K562 (cell line): ENCODE measurements at regions not wholly inside any gene's neighbourhood (a gene's known extent, or its start where the extent isn't known, plus 50 kb on each side); places are given as distances from the start of the nearest gene placed in this dataset.

Source experiments
- ATAC-seq: fragments of 200-7000 bp; cut with Tn5 transposase; 3 replicates; pipeline ENCODE4 v1.9.1; 2020; ENCODE audit warnings: moderate library complexity
- BruUV-seq: library from RNA; stranded (reverse); fragments of 400-500 nt; replicated peaks from 2 replicates; lab custom pipeline; 2021; lab: Mats Ljungman, UMichigan
- CTCF ChIA-PET: fragments of 300-600 bp; formaldehyde crosslinking; extraction: SDS; loops from one replicate; lab custom pipeline; 2021; ENCODE audit warnings: low intra/inter-chr PET ratio; lab: Yijun Ruan, JAX
- POLR2A ChIA-PET: fragments of 300-600, 350-650 bp; sonication (Branson Sonifier 250); formaldehyde crosslinking; extraction: SDS; loops from one replicate; lab custom pipeline; 2021; ENCODE audit warnings: antibody characterized with exemption, inconsistent platforms; lab: Yijun Ruan, JAX
- DNase-seq, 4 experiments: peaks; one replicate each; pipeline versions ENCODE4 v3.0.0 to v3.0.0-alpha.2; 2011 to 2018; ENCODE audit warnings: low spot score in 3 of 4, mixed read lengths in 3 of 4; ENCODE audit errors: extremely low read depth in 1 of 4
- FAIRE-seq: peaks from 2 replicates; lab custom pipeline; 2011; peaks lifted over from hg19 to GRCh38; lab: Jason Lieb, UNC
- H2AFZ ChIP-seq: 2 replicates; pipeline ENCODE4 v1.6.0; 2011; ENCODE audit warnings: low read depth, low read length, control low read depth, inconsistent platforms
- H3K27ac ChIP-seq: fragments of 200-600 bp; 3 replicates; pipeline ENCODE4 v1.8.0; 2011; ENCODE audit warnings: low read depth, mild to moderate bottlenecking, control low read depth, inconsistent platforms, low read length, moderate library complexity, mixed read lengths; ENCODE audit errors: extremely low read depth
- H3K27me3 ChIP-seq, 2 experiments: fragments of 300-600 bp in 1 of 2; 2 replicates in 1 of 2; 3 replicates in 1 of 2; pipeline versions ENCODE4 v1.6.0 to v1.8.0; 2011; ENCODE audit warnings: inconsistent platforms in 2 of 2, low read length in 2 of 2, mild to moderate bottlenecking in 1 of 2, mixed read lengths in 1 of 2, moderate library complexity in 1 of 2; ENCODE audit not compliant: control insufficient read depth in 2 of 2, insufficient read depth in 2 of 2
- H3K36me3 ChIP-seq: fragments of 300-600 bp; 3 replicates; pipeline ENCODE4 v1.8.0; 2011; ENCODE audit warnings: mild to moderate bottlenecking, low read length, inconsistent platforms; ENCODE audit not compliant: control insufficient read depth, insufficient read depth
- H3K4me1 ChIP-seq, 2 experiments: fragments of 200-600 bp in 1 of 2; replicated peaks in 1 of 2; 2 replicates in 1 of 2; 3 replicates in 1 of 2; pipeline versions ENCODE4 v1.5.1 to v1.8.0; 2011; ENCODE audit warnings: inconsistent platforms in 2 of 2, low read length in 2 of 2, mild to moderate bottlenecking in 1 of 2, mixed read lengths in 1 of 2, moderate library complexity in 1 of 2; ENCODE audit not compliant: control insufficient read depth in 2 of 2, insufficient read depth in 2 of 2
- H3K4me2 ChIP-seq: 2 replicates; pipeline ENCODE4 v1.6.1; 2011; ENCODE audit warnings: low read length, control low read depth, inconsistent platforms, mixed read lengths; ENCODE audit not compliant: insufficient read depth
- H3K4me3 ChIP-seq: fragments of 200-600 bp; sonication (generic), shearing (Covaris generic); 2 replicates; pipeline ENCODE4 v1.5.1; 2016; ENCODE audit warnings: control low read depth, inconsistent platforms
- H3K79me2 ChIP-seq: fragments of 200-600 bp; 3 replicates; pipeline ENCODE4 v1.8.0; 2011; ENCODE audit warnings: low read length, inconsistent platforms; ENCODE audit not compliant: control insufficient read depth, insufficient read depth
- H3K9ac ChIP-seq, 2 experiments: 2 replicates each; pipeline versions ENCODE4 v1.6.0 to v1.6.1; 2011; ENCODE audit warnings: low read depth in 2 of 2, low read length in 2 of 2, control low read depth in 1 of 2, inconsistent platforms in 1 of 2, mild to moderate bottlenecking in 1 of 2, mixed read lengths in 1 of 2; ENCODE audit not compliant: insufficient read depth in 1 of 2
- H3K9me1 ChIP-seq: one replicate; pipeline ENCODE4 v1.6.0; 2011; ENCODE audit warnings: inconsistent platforms, mild to moderate bottlenecking, low read length, moderate library complexity; ENCODE audit not compliant: control insufficient read depth, insufficient read depth
- H3K9me3 ChIP-seq: replicated peaks from 2 replicates; pipeline ENCODE4 v1.5.1; 2011; ENCODE audit warnings: low read depth, low read length, inconsistent platforms; ENCODE audit not compliant: control insufficient read depth, insufficient read depth
- H4K20me1 ChIP-seq: replicated peaks from 2 replicates; pipeline ENCODE4 v1.6.1; 2011; ENCODE audit warnings: low read length, inconsistent platforms, mixed read lengths; ENCODE audit not compliant: control insufficient read depth, insufficient read depth
- HDAC6 ChIP-seq: IDR thresholded peaks from 2 replicates; pipeline ENCODE4 v1.6.1; 2012; ENCODE audit warnings: low read depth, mild to moderate bottlenecking, control low read depth, inconsistent platforms, low read length, moderate library complexity
- HNRNPUL1 ChIP-seq: fragments of 200-400 bp; formaldehyde crosslinking; IDR thresholded peaks from 2 replicates; pipeline ENCODE4 v1.6.1; 2017; ENCODE audit warnings: low read length
- ID3 ChIP-seq, 2 experiments: fragments of 250-450 bp in 1 of 2; fragments of 450-650 bp in 1 of 2; sonication (Bioruptor Pico) in 1 of 2; IDR thresholded peaks; 2 replicates each; pipeline versions ENCODE4 v1.6.1 to v1.8.0; 2016 to 2021; ENCODE audit warnings: mild to moderate bottlenecking in 2 of 2, moderate library complexity in 2 of 2, missing compliant biosample characterization in 1 of 2, missing genetic modification characterization in 1 of 2
- MBD1 ChIP-seq: fragments of 250-450 bp; sonication (Bioruptor Pico); IDR thresholded peaks from 2 replicates; pipeline ENCODE4 v1.8.0; 2022; ENCODE audit warnings: inconsistent platforms
- ZNF695 ChIP-seq: fragments of 450-650 bp; formaldehyde crosslinking; IDR thresholded peaks from 2 replicates; pipeline ENCODE4 v1.4.0; 2020; ENCODE audit warnings: mild to moderate bottlenecking, moderate library complexity
- WGBS: fragments of 100-300 bp; shearing (Covaris generic); methylation state at CpG from one replicate; pipeline ENCODE4 v1.1.6; 2016; ENCODE audit warnings: low coverage, mixed read lengths; ENCODE audit not compliant: insufficient coverage; ENCODE audit errors: missing lambda C conversion rate; 5-methylcytosine and 5-hydroxymethylcytosine counted together
- in situ Hi-C: fragments of 300-500 bp; cut with MboI; formaldehyde crosslinking; loops from 4 replicates; pipeline ENCODE4 v1.15.0; 2018; ENCODE audit warnings: inconsistent platforms, mixed read lengths
- intact Hi-C: fragments of 100-400 bp; cut with micrococcal nuclease; formaldehyde crosslinking; loops from 2 replicates; pipeline ENCODE4 v1.14.2; 2022
- TF ChIP-seq, protein P1 (sequence below): fragments of 150-350 bp; conservative IDR thresholded peaks from 2 replicates; pipeline ENCODE4 v1.6.1; 2014; ENCODE audit warnings: low read length

DNA sequence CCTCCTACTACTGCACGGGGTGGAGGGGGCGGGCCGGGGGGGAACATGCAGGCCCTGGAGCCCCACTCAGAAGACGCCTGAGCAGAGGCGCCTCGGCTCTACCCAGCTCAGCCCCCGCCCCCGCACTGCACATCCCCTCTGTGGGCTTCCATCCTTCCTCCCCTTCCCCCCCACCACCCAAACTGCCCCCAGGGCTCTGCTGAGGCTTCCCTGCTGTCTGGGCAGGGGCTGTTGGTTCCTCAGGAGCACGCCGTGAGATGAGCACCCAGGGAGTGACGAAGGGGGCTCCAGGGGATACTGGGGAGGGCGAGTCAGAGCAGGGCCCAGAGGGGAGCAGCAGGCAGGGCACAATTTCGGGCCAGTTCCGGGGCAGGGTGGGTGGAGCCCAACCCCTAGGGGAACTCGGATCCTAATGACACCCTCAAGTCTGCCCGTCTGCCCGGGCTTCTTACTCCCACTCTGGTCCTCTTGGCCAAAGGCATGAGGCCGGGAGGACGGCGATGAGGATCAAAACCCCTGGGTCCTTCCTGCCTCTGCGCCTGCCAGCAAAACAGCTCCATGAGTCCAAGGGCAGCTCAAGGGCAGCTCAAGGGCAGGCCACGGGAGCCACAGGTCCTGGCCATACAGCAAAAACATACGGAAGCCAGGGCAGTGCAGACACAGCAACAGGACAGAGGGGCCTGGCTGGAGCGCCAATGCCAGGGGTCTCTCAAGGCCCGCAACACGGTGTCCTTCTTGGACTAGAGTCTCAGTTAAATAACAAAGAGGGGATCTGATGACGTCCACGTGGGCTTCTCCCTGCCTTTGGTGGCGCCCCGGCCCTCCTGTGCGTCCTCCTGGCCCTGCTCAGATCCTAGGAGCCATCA is 200.9 kb downstream of the AUH start:
- no peaks in the 10 kb centered on the region for H3K36me3 ChIP-seq
- 94% methylated on average over 7 of the region's 31 CpGs for WGBS
- in situ Hi-C loops = no loop called here
- H2AFZ ChIP-seq = no peak overlapping the region
- no peak overlapping the region for H3K4me2 ChIP-seq
- no peaks in the 10 kb centered on the region for H3K79me2 ChIP-seq
- POLR2A ChIA-PET = no interaction called here
- H3K9me3 ChIP-seq = no peaks in the 10 kb centered on the region
- peaks cover 33 to 38% of the 10 kb centered on the region in 2 experiments for H3K4me1 ChIP-seq
- CTCF ChIA-PET = no interaction called here
- ATAC-seq = no peak
- DNase-seq = no peak
- H3K9ac ChIP-seq = no peak overlapping the region
- no peaks in the 10 kb centered on the region for H4K20me1 ChIP-seq
- H3K27me3 ChIP-seq = no peaks in the 10 kb centered on the region
- H3K9me1 ChIP-seq = no peaks in the 10 kb centered on the region
- BruUV-seq = no TSS peak
- no peak for TF ChIP-seq HDAC6
- H3K4me3 ChIP-seq = no peak overlapping the region
- intact Hi-C loops = loop anchor here (10.0 kb wide), 1 partner anchor 264 kb away; the partner anchor contains the start of gene NFIL3
- no peak overlapping the region for H3K27ac ChIP-seq
- no peak for FAIRE-seq

- Histone ChIP-seq H3K9ac (no peak overlapping the region), H3K27ac (no peak overlapping the region; the same call in 2 of the 3 replicates), H2AFZ (peak overlapping the region; percentile 90; the same call in 1 of the 2 replicates), H3K4me3 (no peak overlapping the region), H3K79me2 (no peaks in the 10 kb centered on the region), H3K4me2 (no peak overlapping the region), H3K9me1 (no peaks in the 10 kb centered on the region), H3K36me3 (no peaks in the 10 kb centered on the region), H3K9me3 (no peaks in the 10 kb centered on the region), H3K27me3 (no peaks in the 10 kb centered on the region), H3K4me1 (peaks cover 33 to 38% of the 10 kb centered on the region in 2 experiments), H4K20me1 (no peaks in the 10 kb centered on the region)
- DNase-seq (no peak), ATAC-seq (no peak), FAIRE-seq (no peak)
- intact Hi-C loops (loop anchor here (10.0 kb wide), 1 partner anchor 263 kb away; the partner anchor contains the start of gene NFIL3), in situ Hi-C loops (no loop called here)
- no TSS peak for BruUV-seq
- CTCF ChIA-PET = no interaction called here
- POLR2A ChIA-PET = no interaction called here
- 74% methylated on average over 10 of the region's 13 CpGs for WGBS
- TF ChIP-seq, protein P1, sequence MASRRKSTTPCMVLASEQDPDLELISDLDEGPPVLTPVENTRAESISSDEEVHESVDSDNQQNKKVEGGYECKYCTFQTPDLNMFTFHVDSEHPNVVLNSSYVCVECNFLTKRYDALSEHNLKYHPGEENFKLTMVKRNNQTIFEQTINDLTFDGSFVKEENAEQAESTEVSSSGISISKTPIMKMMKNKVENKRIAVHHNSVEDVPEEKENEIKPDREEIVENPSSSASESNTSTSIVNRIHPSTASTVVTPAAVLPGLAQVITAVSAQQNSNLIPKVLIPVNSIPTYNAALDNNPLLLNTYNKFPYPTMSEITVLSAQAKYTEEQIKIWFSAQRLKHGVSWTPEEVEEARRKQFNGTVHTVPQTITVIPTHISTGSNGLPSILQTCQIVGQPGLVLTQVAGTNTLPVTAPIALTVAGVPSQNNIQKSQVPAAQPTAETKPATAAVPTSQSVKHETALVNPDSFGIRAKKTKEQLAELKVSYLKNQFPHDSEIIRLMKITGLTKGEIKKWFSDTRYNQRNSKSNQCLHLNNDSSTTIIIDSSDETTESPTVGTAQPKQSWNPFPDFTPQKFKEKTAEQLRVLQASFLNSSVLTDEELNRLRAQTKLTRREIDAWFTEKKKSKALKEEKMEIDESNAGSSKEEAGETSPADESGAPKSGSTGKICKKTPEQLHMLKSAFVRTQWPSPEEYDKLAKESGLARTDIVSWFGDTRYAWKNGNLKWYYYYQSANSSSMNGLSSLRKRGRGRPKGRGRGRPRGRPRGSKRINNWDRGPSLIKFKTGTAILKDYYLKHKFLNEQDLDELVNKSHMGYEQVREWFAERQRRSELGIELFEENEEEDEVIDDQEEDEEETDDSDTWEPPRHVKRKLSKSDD = no peak
- no peak for TF ChIP-seq HNRNPUL1
- no peak for TF ChIP-seq ID3 (CRISPR knock-in tag; IDR thresholded peaks at IDR 0.05)
- no peak for TF ChIP-seq ID3 (tag; IDR thresholded peaks at IDR 0.05)
- TF ChIP-seq ZNF695 (CRISPR knock-in tag) = no peak
- TF ChIP-seq MBD1 (CRISPR knock-in tag) = no peak
Observed at GRCh38 chr9:91161465-91162300, 200.0 kb downstream of the AUH start.
